Mesenchymal stem cell (in vitro differentiated cells and primary cell): ENCODE measurements at regions not wholly inside any gene's neighbourhood (a gene's known extent, or its start where the extent isn't known, plus 50 kb on each side); places are given as distances from the start of the nearest gene placed in this dataset.

ENCODE experiments used
- DNase-seq: peaks from one replicate; pipeline ENCODE4 v3.0.0-alpha.2; 2013
- H2AFZ ChIP-seq: one replicate; pipeline ENCODE4 v1.6.1; 2013; ENCODE audit warnings: low read depth, mild to moderate bottlenecking, control low read depth, inconsistent platforms, low read length, moderate library complexity
- H2AK5ac ChIP-seq: 2 replicates; pipeline ENCODE4 v1.6.1; 2013; ENCODE audit warnings: low read length, moderate library complexity, mild to moderate bottlenecking, inconsistent platforms; ENCODE audit not compliant: severe bottlenecking
- H2BK120ac ChIP-seq: one replicate; pipeline ENCODE4 v1.6.1; 2013; ENCODE audit warnings: low read depth, mild to moderate bottlenecking, inconsistent platforms, low read length, moderate library complexity
- H2BK12ac ChIP-seq, 2 experiments: one replicate each; pipeline ENCODE4 v1.6.1; 2013; ENCODE audit warnings: inconsistent platforms in 2 of 2, low read length in 2 of 2, mild to moderate bottlenecking in 2 of 2, moderate library complexity in 2 of 2, control low read depth in 1 of 2
- H2BK15ac ChIP-seq: one replicate; pipeline ENCODE4 v1.6.1; 2013; ENCODE audit warnings: mild to moderate bottlenecking, low read depth, inconsistent platforms; ENCODE audit not compliant: poor library complexity, severe bottlenecking
- H2BK5ac ChIP-seq: 2 replicates; pipeline ENCODE4 v1.6.1; 2013; ENCODE audit warnings: low read depth, mild to moderate bottlenecking, low read length, control low read depth, inconsistent platforms; ENCODE audit not compliant: poor library complexity, severe bottlenecking
- H3K14ac ChIP-seq, 2 experiments: one replicate each; pipeline ENCODE4 v1.6.1; 2013; ENCODE audit warnings: inconsistent platforms in 2 of 2, low read length in 2 of 2, control low read depth in 1 of 2, mild to moderate bottlenecking in 1 of 2, moderate library complexity in 1 of 2
- H3K18ac ChIP-seq, 2 experiments: one replicate each; pipeline ENCODE4 v1.6.1; 2013; ENCODE audit warnings: inconsistent platforms in 2 of 2, low read length in 2 of 2, control low read depth in 1 of 2, low read depth in 1 of 2, mild to moderate bottlenecking in 1 of 2
- H3K23ac ChIP-seq, 2 experiments: one replicate each; pipeline ENCODE4 v1.6.1; 2013; ENCODE audit warnings: inconsistent platforms in 2 of 2, low read length in 2 of 2, mild to moderate bottlenecking in 2 of 2, moderate library complexity in 2 of 2, control low read depth in 1 of 2
- H3K27ac ChIP-seq: 2 replicates; pipeline ENCODE4 v1.5.1; 2013; ENCODE audit warnings: mild to moderate bottlenecking, moderate library complexity, low read length, control low read depth, inconsistent platforms; ENCODE audit not compliant: poor library complexity, severe bottlenecking
- H3K27me3 ChIP-seq, 2 experiments: 2 replicates each; pipeline versions ENCODE4 v1.6.1 to v1.7.0; 2013; ENCODE audit warnings: low read length in 2 of 2, mild to moderate bottlenecking in 2 of 2, moderate library complexity in 2 of 2, control low read depth in 1 of 2, inconsistent platforms in 1 of 2; ENCODE audit not compliant: control insufficient read depth in 1 of 2, insufficient read depth in 1 of 2
- H3K36me3 ChIP-seq, 2 experiments: 2 replicates each; pipeline versions ENCODE4 v1.6.1 to v1.7.0; 2013; ENCODE audit warnings: low read length in 2 of 2, control low read depth in 1 of 2, inconsistent platforms in 1 of 2, low read depth in 1 of 2, mild to moderate bottlenecking in 1 of 2; ENCODE audit not compliant: insufficient read depth in 2 of 2, control insufficient read depth in 1 of 2
- H3K4ac ChIP-seq, 2 experiments: one replicate each; pipeline ENCODE4 v1.6.1; 2013; ENCODE audit warnings: inconsistent platforms in 2 of 2, low read length in 2 of 2, mild to moderate bottlenecking in 2 of 2, moderate library complexity in 2 of 2, control low read depth in 1 of 2, low read depth in 1 of 2
- H3K4me1 ChIP-seq: 2 replicates; pipeline ENCODE4 v1.6.1; 2013; ENCODE audit warnings: low read depth, low read length, control low read depth; ENCODE audit not compliant: control insufficient read depth, insufficient read depth
- H3K4me2 ChIP-seq: 2 replicates; pipeline ENCODE4 v1.6.1; 2013; ENCODE audit warnings: low read length, mild to moderate bottlenecking, inconsistent platforms; ENCODE audit not compliant: poor library complexity, severe bottlenecking
- H3K4me3 ChIP-seq, 2 experiments: 2 replicates each; pipeline versions ENCODE4 v1.5.1 to v1.7.0; 2013; ENCODE audit warnings: low read length in 2 of 2, mild to moderate bottlenecking in 2 of 2, control low read depth in 1 of 2, low read depth in 1 of 2; ENCODE audit not compliant: insufficient read depth in 1 of 2
- H3K79me1 ChIP-seq: replicated peaks from 2 replicates; pipeline ENCODE4 v1.6.1; 2013; ENCODE audit warnings: mild to moderate bottlenecking, control low read depth, low read length, inconsistent platforms; ENCODE audit not compliant: poor library complexity, severe bottlenecking
- H3K9ac ChIP-seq: 2 replicates; pipeline ENCODE4 v1.7.0; 2013; ENCODE audit warnings: mild to moderate bottlenecking, low read length, moderate library complexity
- H3K9me3 ChIP-seq: 2 replicates; pipeline ENCODE4 v1.7.0; 2013; ENCODE audit warnings: mild to moderate bottlenecking, low read length; ENCODE audit not compliant: control insufficient read depth
- H4K8ac ChIP-seq: one replicate; pipeline ENCODE4 v1.6.1; 2013; ENCODE audit warnings: inconsistent platforms, mild to moderate bottlenecking, low read length, moderate library complexity
- H4K91ac ChIP-seq: one replicate; pipeline ENCODE4 v1.6.1; 2013; ENCODE audit warnings: mild to moderate bottlenecking, low read length, inconsistent platforms
- WGBS: methylation state at CpG from one replicate; pipeline ENCODE4 v1.1.7; 2013; ENCODE audit warnings: mixed read lengths; 5-methylcytosine and 5-hydroxymethylcytosine counted together

DNA sequence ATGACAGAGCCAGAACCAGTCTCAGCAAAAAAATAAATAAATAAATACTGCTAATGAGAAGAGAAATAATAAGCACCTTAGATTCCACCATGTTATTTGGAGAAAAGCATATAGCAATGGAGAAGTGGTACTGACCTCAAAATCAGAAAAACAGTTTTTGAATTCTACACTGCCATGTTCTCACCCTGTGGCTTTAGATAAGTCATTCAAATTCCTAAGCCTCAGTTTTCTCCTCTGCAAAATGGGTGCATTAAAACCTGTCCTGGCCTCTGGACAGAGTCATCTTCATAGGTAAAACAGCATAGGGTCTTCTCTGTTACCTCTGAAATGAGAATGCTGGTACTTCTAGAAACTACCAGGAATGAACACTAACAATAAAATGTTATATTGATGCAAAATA lies 62.2 kb upstream of the RMP24 start:
- H3K14ac ChIP-seq, result no peak overlapping the region
- H4K91ac ChIP-seq, result no peak overlapping the region
- H3K9ac ChIP-seq, result no peak overlapping the region
- H3K4ac ChIP-seq, result no peak overlapping the region
- no peak overlapping the region for H2BK5ac ChIP-seq
- no peak overlapping the region for H3K18ac ChIP-seq
- H3K23ac ChIP-seq, result no peak overlapping the region
- H4K8ac ChIP-seq, result no peak overlapping the region
- no peaks in the 10 kb centered on the region for H3K4me1 ChIP-seq
- H2BK12ac ChIP-seq, result no peak overlapping the region
- H3K36me3 ChIP-seq, result no peaks in the 10 kb centered on the region
- H3K27ac ChIP-seq, result no peak overlapping the region
- H3K4me2 ChIP-seq, result no peak overlapping the region
- H2BK15ac ChIP-seq, result no peak overlapping the region
- no peaks in the 10 kb centered on the region for H3K79me1 ChIP-seq
- DNase-seq, result no peak
- H2BK120ac ChIP-seq, result no peak overlapping the region
- no peaks in the 10 kb centered on the region for H3K9me3 ChIP-seq
- H3K27me3 ChIP-seq, result peaks cover 28 to 40% of the 10 kb centered on the region in 2 experiments
- H2AFZ ChIP-seq, result no peak overlapping the region
- H2AK5ac ChIP-seq, result no peak overlapping the region
- H3K4me3 ChIP-seq, result no peak overlapping the region

DNA sequence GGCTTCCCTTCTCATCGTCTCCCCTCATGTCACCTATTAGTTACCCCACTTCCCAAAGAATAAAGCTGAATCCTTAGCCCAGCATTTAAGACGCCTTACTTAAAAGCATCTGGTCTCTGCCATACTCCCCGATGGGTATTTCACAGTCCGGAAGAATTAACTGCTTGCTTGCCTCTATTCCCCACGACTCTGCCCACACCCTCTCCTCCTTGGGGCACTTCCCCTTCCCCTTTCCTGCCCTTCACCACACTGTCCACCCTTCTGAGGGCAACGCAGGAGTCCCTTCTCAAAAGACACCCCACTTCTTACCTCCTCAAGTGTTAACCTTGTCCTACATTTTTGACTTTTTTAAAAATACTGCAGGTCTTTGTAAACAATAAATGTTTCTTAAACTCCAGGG lies 60.1 kb upstream of the RMP24 start:
- Histone ChIP-seq H3K9me3 (no peaks in the 10 kb centered on the region), H4K8ac (no peak overlapping the region), H2BK15ac (no peak overlapping the region), H3K23ac (no peak overlapping the region), H3K79me1 (no peaks in the 10 kb centered on the region), H3K4ac (no peak overlapping the region), H4K91ac (no peak overlapping the region), H2BK5ac (no peak overlapping the region), H2BK120ac (no peak overlapping the region), H3K27me3 (peaks cover 37 to 48% of the 10 kb centered on the region in 2 experiments), H3K27ac (no peak overlapping the region), H3K9ac (no peak overlapping the region), H3K4me2 (no peak overlapping the region), H2AK5ac (no peak overlapping the region), H2AFZ (no peak overlapping the region), H3K4me3 (no peak overlapping the region), H3K4me1 (no peaks in the 10 kb centered on the region), H3K18ac (no peak overlapping the region), H2BK12ac (no peak overlapping the region), H3K36me3 (no peaks in the 10 kb centered on the region), H3K14ac (no peak overlapping the region)
- 48% methylated on average over 6 of the region's 6 CpGs for WGBS
- DNase-seq, result no peak

GRCh38 chr18:35915056-35915455 lies 57.4 kb upstream of the RMP24 start:
- no peak overlapping the region for H4K91ac ChIP-seq
- 93% methylated on average over 3 of the region's 4 CpGs for WGBS

DNA sequence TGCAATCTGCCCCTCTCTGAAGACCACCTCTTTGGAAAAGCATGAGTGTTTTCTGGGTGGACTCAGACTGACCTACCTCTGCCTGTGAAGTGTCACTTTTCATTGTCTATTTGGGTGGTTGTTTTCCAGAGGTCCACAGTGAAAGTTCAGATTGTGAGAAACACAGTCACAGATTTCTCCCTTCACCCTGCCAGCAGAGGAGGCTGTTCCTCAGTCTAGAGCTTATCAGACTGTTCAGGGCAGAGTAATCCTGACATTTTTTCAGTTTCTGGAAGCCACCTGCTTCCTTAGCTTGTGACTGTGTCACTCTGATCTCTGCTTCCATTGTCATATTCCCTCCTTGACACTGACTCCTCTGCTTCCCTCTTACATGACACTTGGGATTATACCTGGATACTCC lies 55.4 kb upstream of the RMP24 start:
- no peak overlapping the region for H2BK120ac ChIP-seq
- no peak overlapping the region for H2AFZ ChIP-seq
- H3K23ac ChIP-seq, result no peak overlapping the region
- H2BK5ac ChIP-seq, result no peak overlapping the region
- H3K4me2 ChIP-seq, result no peak overlapping the region
- H4K8ac ChIP-seq, result no peak overlapping the region
- no peaks in the 10 kb centered on the region for H3K4me1 ChIP-seq
- peaks cover 40 to 63% of the 10 kb centered on the region in 2 experiments for H3K27me3 ChIP-seq
- H3K36me3 ChIP-seq, result no peaks in the 10 kb centered on the region
- H2BK12ac ChIP-seq, result no peak overlapping the region
- H3K9me3 ChIP-seq, result no peaks in the 10 kb centered on the region
- H4K91ac ChIP-seq, result no peak overlapping the region
- H3K14ac ChIP-seq, result no peak overlapping the region
- no peak overlapping the region for H3K18ac ChIP-seq
- H3K27ac ChIP-seq, result no peak overlapping the region
- no peak overlapping the region for H2AK5ac ChIP-seq
- DNase-seq, result no peak
- H2BK15ac ChIP-seq, result no peak overlapping the region
- no peaks in the 10 kb centered on the region for H3K79me1 ChIP-seq
- H3K9ac ChIP-seq, result no peak overlapping the region
- no peak overlapping the region for H3K4me3 ChIP-seq
- no peak overlapping the region for H3K4ac ChIP-seq

More at GRCh38 chr18:35915056-35915455, 57.4 kb upstream of the RMP24 start:
- H2BK15ac ChIP-seq, result no peak overlapping the region
- no peak overlapping the region for H2BK12ac ChIP-seq
- no peak overlapping the region for H4K8ac ChIP-seq
- no peaks in the 10 kb centered on the region for H3K9me3 ChIP-seq
- no peak overlapping the region for H2BK5ac ChIP-seq
- no peak for DNase-seq
- no peaks in the 10 kb centered on the region for H3K4me1 ChIP-seq
- H3K79me1 ChIP-seq, result no peaks in the 10 kb centered on the region
- H3K27ac ChIP-seq, result no peak overlapping the region
- H2AK5ac ChIP-seq, result no peak overlapping the region
- H3K4ac ChIP-seq, result no peak overlapping the region
- no peak overlapping the region for H3K4me3 ChIP-seq
- peaks cover 47 to 60% of the 10 kb centered on the region in 2 experiments for H3K27me3 ChIP-seq
- no peak overlapping the region for H3K9ac ChIP-seq
- no peak overlapping the region for H3K14ac ChIP-seq
- H3K4me2 ChIP-seq, result no peak overlapping the region
- H3K18ac ChIP-seq, result no peak overlapping the region
- no peaks in the 10 kb centered on the region for H3K36me3 ChIP-seq
- no peak overlapping the region for H3K23ac ChIP-seq
- H2AFZ ChIP-seq, result no peak overlapping the region
- no peak overlapping the region for H2BK120ac ChIP-seq
